CD4-positive, alpha-beta memory T cell (primary cell): ENCODE measurements at regions not wholly inside any gene's neighbourhood (a gene's known extent, or its start where the extent isn't known, plus 50 kb on each side); places are given as distances from the start of the nearest gene placed in this dataset.

Source experiments
- CTCF ChIA-PET: fragments of 350-600 bp; sonication (Branson Sonifier 250); formaldehyde crosslinking; loops from one replicate; lab custom pipeline; 2021; ENCODE audit warnings: inconsistent platforms; ENCODE audit not compliant: partially characterized antibody; lab: Charles Lee
- POLR2A ChIA-PET: fragments of 350-600 bp; sonication (Branson Sonifier 250); formaldehyde crosslinking; loops from one replicate; lab custom pipeline; 2021; ENCODE audit not compliant: partially characterized antibody; lab: Charles Lee
- DNase-seq, 5 donors: peaks; one replicate each; pipeline versions ENCODE4 v3.0.0 to v3.0.0-alpha.2; 2020 to 2022; ENCODE audit warnings: mixed read lengths in 1 of 5
- H3K27ac ChIP-seq: one replicate; pipeline ENCODE4 v1.7.0; 2013; ENCODE audit warnings: low read depth, low read length
- H3K27me3 ChIP-seq: 2 replicates; pipeline ENCODE4 v1.7.0; 2013; ENCODE audit warnings: mild to moderate bottlenecking, low read length, moderate library complexity; ENCODE audit not compliant: insufficient read depth
- H3K36me3 ChIP-seq: 2 replicates; pipeline ENCODE4 v1.7.0; 2013; ENCODE audit warnings: mild to moderate bottlenecking, low read length, moderate library complexity; ENCODE audit not compliant: insufficient read depth
- H3K4me1 ChIP-seq: 2 replicates; pipeline ENCODE4 v1.7.0; 2013; ENCODE audit warnings: mild to moderate bottlenecking, low read length, moderate library complexity; ENCODE audit not compliant: insufficient read depth
- H3K4me3 ChIP-seq, 2 donors: one replicate each; pipeline ENCODE4 v1.7.0; 2013; ENCODE audit warnings: low read length in 2 of 2, mild to moderate bottlenecking in 1 of 2
- H3K9me3 ChIP-seq, 2 donors: one replicate each; pipeline ENCODE4 v1.7.0; 2013; ENCODE audit warnings: low read length in 2 of 2, control low read depth in 1 of 2; ENCODE audit not compliant: control insufficient read depth in 1 of 2
- H3K27ac Mint-ChIP-seq, 7 donors: one replicate each; pipeline ENCODE4 v1.8.0; 2020 to 2021; ENCODE audit warnings: mixed read lengths in 7 of 7, mild to moderate bottlenecking in 6 of 7, inconsistent platforms in 3 of 7, moderate library complexity in 3 of 7
- H3K27me3 Mint-ChIP-seq, 2 donors: one replicate each; pipeline ENCODE4 v1.8.0; 2020 to 2021; ENCODE audit warnings: mixed read lengths in 2 of 2
- H3K36me3 Mint-ChIP-seq, 2 donors: one replicate each; pipeline ENCODE4 v1.8.0; 2020 to 2021; ENCODE audit warnings: mixed read lengths in 2 of 2, inconsistent platforms in 1 of 2, mild to moderate bottlenecking in 1 of 2
- H3K4me1 Mint-ChIP-seq, 4 donors: one replicate each; pipeline ENCODE4 v1.8.0; 2020 to 2021; ENCODE audit warnings: mixed read lengths in 4 of 4, mild to moderate bottlenecking in 1 of 4
- H3K4me3 Mint-ChIP-seq, 8 donors: one replicate each; pipeline ENCODE4 v1.8.0; 2020 to 2021; ENCODE audit warnings: mixed read lengths in 8 of 8, mild to moderate bottlenecking in 7 of 8, moderate library complexity in 6 of 8, inconsistent platforms in 3 of 8
- H3K9me3 Mint-ChIP-seq, 8 donors: one replicate each; pipeline ENCODE4 v1.8.0; 2020 to 2021; ENCODE audit warnings: mixed read lengths in 8 of 8, mild to moderate bottlenecking in 5 of 8, inconsistent platforms in 3 of 8, moderate library complexity in 1 of 8
- intact Hi-C: fragments of 100-400 bp; cut with micrococcal nuclease; formaldehyde crosslinking; loops from one replicate; pipeline ENCODE4 v1.15.1; 2023

DNA sequence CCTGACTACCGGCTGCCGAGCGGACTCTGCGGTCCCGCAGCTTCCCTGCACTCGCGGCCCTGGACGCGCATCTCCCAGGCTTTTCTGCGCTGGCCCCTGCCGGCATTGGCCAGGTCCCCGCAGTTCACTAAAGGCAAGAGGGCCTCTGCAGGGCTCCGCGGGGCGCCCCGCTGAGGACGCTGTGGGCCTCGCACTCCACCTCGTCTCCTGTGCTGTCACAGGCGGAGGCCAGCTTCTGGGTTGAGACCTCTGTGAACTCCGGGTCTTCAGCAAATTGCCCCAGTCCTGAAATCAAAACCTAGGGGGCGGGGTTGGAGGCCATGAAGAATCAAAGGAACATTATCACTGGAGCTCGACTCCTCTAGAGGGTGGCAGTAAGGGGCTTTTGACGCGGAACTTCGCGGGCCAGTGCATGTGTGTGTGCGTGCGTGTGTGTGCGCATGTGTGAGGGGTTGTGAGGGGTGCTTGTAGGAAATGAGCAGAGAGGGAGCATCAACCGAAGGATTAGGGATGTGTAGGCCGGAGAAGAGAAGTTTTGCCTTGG lies 68.5 kb upstream of the CAPRIN2 start:
- H3K4me1 Mint-ChIP-seq, result peaks cover 9 to 26% (median 17%) of the 10 kb centered on the region in 4 donors
- Histone ChIP-seq H3K4me3 (peak overlapping the region; percentile 46 to 61), H3K9me3 (no peaks in the 10 kb centered on the region), H3K27me3 (no peaks in the 10 kb centered on the region), H3K36me3 (no peaks in the 10 kb centered on the region), H3K4me1 (peaks cover 18% of the 10 kb centered on the region), H3K27ac (no peak overlapping the region)
- H3K27me3 Mint-ChIP-seq, result peaks cover 13 to 47% of the 10 kb centered on the region in 2 donors
- peak overlapping the region; percentile 89 to 97 (median 92) for H3K4me3 Mint-ChIP-seq
- peak overlapping the region in 4 of 7 donors; percentile 13 to 91 (median 75) for H3K27ac Mint-ChIP-seq
- ChIA-PET CTCF (interaction anchor here (1.3 to 1.5 kb wide), 5 partner anchors 9 to 1303 kb away, joined by 3 to 6 read pairs (median 4); no protein-coding TSS in a partner anchor), POLR2A (interaction anchor here (0.6 kb wide), 1 partner anchor 1721 kb away, joined by 3 read pairs; no protein-coding TSS in a partner anchor)
- DNase-seq, result peak in 2 of 5 donors; percentile 36 to 40
- intact Hi-C loops, result no loop called here
- no peaks in the 10 kb centered on the region for H3K9me3 Mint-ChIP-seq
- peaks cover 0 to 2% of the 10 kb centered on the region in 2 donors for H3K36me3 Mint-ChIP-seq

- Mint-ChIP-seq H3K36me3 (peaks cover 0 to 2% of the 10 kb centered on the region in 2 donors), H3K27ac (peak overlapping the region in 4 of 7 donors; percentile 13 to 91 (median 75)), H3K9me3 (no peaks in the 10 kb centered on the region), H3K27me3 (peaks cover 13 to 43% of the 10 kb centered on the region in 2 donors), H3K4me3 (peak overlapping the region; percentile 89 to 97 (median 92)), H3K4me1 (peaks cover 9 to 26% (median 17%) of the 10 kb centered on the region in 4 donors)
- POLR2A ChIA-PET, result interaction anchor here (0.6 kb wide), 1 partner anchor 1721 kb away, joined by 3 read pairs; no protein-coding TSS in a partner anchor
- Histone ChIP-seq H3K27ac (no peak overlapping the region), H3K27me3 (no peaks in the 10 kb centered on the region), H3K36me3 (no peaks in the 10 kb centered on the region), H3K4me1 (peaks cover 18% of the 10 kb centered on the region), H3K9me3 (no peaks in the 10 kb centered on the region), H3K4me3 (peak overlapping the region; percentile 46 to 61)
- CTCF ChIA-PET, result interaction anchor here (1.3 to 1.4 kb wide), 4 partner anchors 9 to 1302 kb away, joined by 3 to 6 read pairs (median 4); no protein-coding TSS in a partner anchor
- intact Hi-C loops, result no loop called here
- peak in 4 of 5 donors; percentile 22 to 37 (median 36) for DNase-seq
These were observed 67.8 kb upstream of the CAPRIN2 start for GRCh38 chr12:30822385-30823155.

GRCh38 chr12:30820406-30820946 lies 65.7 kb upstream of the CAPRIN2 start:
- peaks cover 3% of the 10 kb centered on the region for H3K27me3 ChIP-seq
- Mint-ChIP-seq H3K4me3 (peak overlapping the region in 1 of 8 donors; percentile 13), H3K4me1 (peaks cover 9 to 26% (median 17%) of the 10 kb centered on the region in 4 donors), H3K36me3 (peaks cover 0 to 2% of the 10 kb centered on the region in 2 donors), H3K9me3 (no peaks in the 10 kb centered on the region), H3K27ac (no peak overlapping the region), H3K27me3 (peaks cover 16 to 38% of the 10 kb centered on the region in 2 donors)
- POLR2A ChIA-PET, result no interaction called here
- H3K36me3 ChIP-seq, result no peaks in the 10 kb centered on the region
- no peak overlapping the region for H3K27ac ChIP-seq
- intact Hi-C loops, result no loop called here
- H3K9me3 ChIP-seq, result no peaks in the 10 kb centered on the region
- peaks cover 18% of the 10 kb centered on the region for H3K4me1 ChIP-seq
- DNase-seq, result no peak
- no peak overlapping the region for H3K4me3 ChIP-seq
- CTCF ChIA-PET, result no interaction called here

- H3K27me3 ChIP-seq, result peaks cover 3% of the 10 kb centered on the region
- H3K4me3 Mint-ChIP-seq, result no peak overlapping the region
- H3K9me3 ChIP-seq, result no peaks in the 10 kb centered on the region
- DNase-seq, result no peak
- no peaks in the 10 kb centered on the region for H3K36me3 ChIP-seq
- H3K4me1 Mint-ChIP-seq, result peaks cover 7 to 16% (median 13%) of the 10 kb centered on the region in 4 donors
- H3K27ac Mint-ChIP-seq, result no peak overlapping the region
- H3K4me1 ChIP-seq, result peaks cover 16% of the 10 kb centered on the region
- ChIA-PET POLR2A (no interaction called here), CTCF (no interaction called here)
- H3K27ac ChIP-seq, result no peak overlapping the region
- peaks cover 0 to 2% of the 10 kb centered on the region in 2 donors for H3K36me3 Mint-ChIP-seq
- H3K9me3 Mint-ChIP-seq, result no peaks in the 10 kb centered on the region
- peaks cover 12 to 28% of the 10 kb centered on the region in 2 donors for H3K27me3 Mint-ChIP-seq
- H3K4me3 ChIP-seq, result no peak overlapping the region
- intact Hi-C loops, result no loop called here
These were observed 63.8 kb upstream of the CAPRIN2 start for GRCh38 chr12:30818562-30818961.

DNA sequence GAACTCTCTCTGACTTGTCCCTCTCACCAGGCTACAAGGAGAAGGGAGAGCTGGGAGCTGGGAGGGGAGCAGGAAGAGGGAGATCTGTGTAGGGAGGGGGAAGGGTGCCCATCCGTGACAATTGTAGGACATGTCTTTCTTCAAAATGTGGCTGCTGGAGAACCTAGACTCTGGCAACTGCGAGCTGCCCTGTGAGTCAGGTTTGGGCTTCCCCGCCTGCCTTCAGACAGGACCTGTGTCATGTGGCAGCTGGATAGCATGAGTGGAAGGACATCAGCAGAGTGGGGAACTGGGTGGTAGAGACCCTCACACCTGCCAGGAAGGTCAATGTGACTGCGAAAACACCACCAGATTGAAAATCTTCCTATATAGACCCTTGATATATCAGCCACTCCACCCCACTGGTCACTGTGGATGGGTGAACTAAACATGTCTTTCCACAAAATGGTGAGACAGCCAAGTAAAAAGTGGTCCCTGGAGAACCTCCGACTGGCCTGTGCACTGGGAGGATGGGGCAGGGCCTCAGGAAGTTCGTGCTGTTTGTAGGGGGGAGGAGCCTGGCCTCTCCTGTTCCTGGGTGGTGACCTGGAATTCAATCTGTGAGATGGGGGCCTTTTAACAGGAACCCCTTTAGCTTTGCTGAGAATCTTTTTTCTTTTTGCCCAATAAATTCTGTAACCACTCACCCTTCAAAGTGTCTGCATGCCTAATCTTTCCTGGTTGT lies 62.2 kb upstream of the CAPRIN2 start:
- H3K27me3 Mint-ChIP-seq, result peaks cover 12 to 30% of the 10 kb centered on the region in 2 donors
- peaks cover 2 to 4% (median 3%) of the 10 kb centered on the region in 4 donors for H3K4me1 Mint-ChIP-seq
- POLR2A ChIA-PET, result no interaction called here
- CTCF ChIA-PET, result interaction anchor here (1.0 kb wide), 1 partner anchor 9 kb away, joined by 7 read pairs; no protein-coding TSS in a partner anchor
- no peak for DNase-seq
- H3K9me3 Mint-ChIP-seq, result no peaks in the 10 kb centered on the region
- peak overlapping the region in 1 of 7 donors; percentile 60 for H3K27ac Mint-ChIP-seq
- no peaks in the 10 kb centered on the region for H3K36me3 ChIP-seq
- H3K4me3 ChIP-seq, result no peak overlapping the region
- H3K27ac ChIP-seq, result no peak overlapping the region
- H3K27me3 ChIP-seq, result peaks cover 3% of the 10 kb centered on the region
- no peaks in the 10 kb centered on the region for H3K36me3 Mint-ChIP-seq
- H3K4me1 ChIP-seq, result peaks cover 1% of the 10 kb centered on the region
- intact Hi-C loops, result no loop called here
- no peak overlapping the region for H3K4me3 Mint-ChIP-seq
- H3K9me3 ChIP-seq, result no peaks in the 10 kb centered on the region

- ChIA-PET CTCF (no interaction called here), POLR2A (no interaction called here)
- Mint-ChIP-seq H3K4me1 (no peaks in the 10 kb centered on the region), H3K27me3 (peaks cover 12 to 17% of the 10 kb centered on the region in 2 donors), H3K27ac (no peak overlapping the region), H3K9me3 (no peaks in the 10 kb centered on the region), H3K4me3 (no peak overlapping the region), H3K36me3 (no peaks in the 10 kb centered on the region)
- Histone ChIP-seq H3K4me3 (no peak overlapping the region), H3K9me3 (no peaks in the 10 kb centered on the region), H3K4me1 (no peaks in the 10 kb centered on the region), H3K27me3 (peaks cover 3% of the 10 kb centered on the region), H3K27ac (no peak overlapping the region), H3K36me3 (no peaks in the 10 kb centered on the region)
- intact Hi-C loops, result no loop called here
- DNase-seq, result no peak
These were observed 59.5 kb upstream of the CAPRIN2 start for GRCh38 chr12:30814295-30814655.
